Keratinocyte (primary cell): ENCODE measurements at regions not wholly inside any gene's neighbourhood (a gene's known extent, or its start where the extent isn't known, plus 50 kb on each side); places are given as distances from the start of the nearest gene placed in this dataset.

ENCODE experiments used
- DNase-seq: peaks from one replicate; pipeline ENCODE4 v3.0.0-alpha.2; 2011; ENCODE audit warnings: low read depth, missing footprints, low spot score
- FAIRE-seq: peaks from 2 replicates; lab custom pipeline; 2011; peaks lifted over from hg19 to GRCh38; lab: Jason Lieb, UNC
- H2AFZ ChIP-seq: 2 replicates; pipeline ENCODE4 v1.6.0; 2012; ENCODE audit warnings: low read length, control low read depth, inconsistent platforms; ENCODE audit not compliant: control insufficient read depth
- H3K27ac ChIP-seq: 2 replicates; pipeline ENCODE4 v1.5.1; 2011; ENCODE audit warnings: low read length; ENCODE audit not compliant: control insufficient read depth, insufficient read depth
- H3K27me3 ChIP-seq: 3 replicates; pipeline ENCODE4 v1.6.0; 2011; ENCODE audit warnings: low read length; ENCODE audit not compliant: control insufficient read depth, insufficient read depth; ENCODE audit errors: extremely low read depth
- H3K36me3 ChIP-seq, 2 experiments: 2 replicates in 1 of 2; 3 replicates in 1 of 2; pipeline ENCODE4 v1.5.1; 2011; ENCODE audit warnings: low read length in 2 of 2, mild to moderate bottlenecking in 1 of 2; ENCODE audit not compliant: control insufficient read depth in 2 of 2, insufficient read depth in 2 of 2; ENCODE audit errors: extremely low read depth in 1 of 2
- H3K4me1 ChIP-seq: 3 replicates; pipeline ENCODE4 v1.5.1; 2011; ENCODE audit warnings: low read length; ENCODE audit not compliant: control insufficient read depth, insufficient read depth; ENCODE audit errors: extremely low read depth
- H3K4me2 ChIP-seq: 3 replicates; pipeline ENCODE4 v1.6.0; 2011; ENCODE audit warnings: low read depth, low read length; ENCODE audit not compliant: control insufficient read depth, insufficient read depth; ENCODE audit errors: extremely low read depth
- H3K4me3 ChIP-seq, 3 experiments: fragments of 200-600 bp in 1 of 3; sonication (generic) in 1 of 3; 2 replicates in 2 of 3; 3 replicates in 1 of 3; pipeline ENCODE4 v1.5.1; 2011 to 2016; ENCODE audit warnings: low read length in 3 of 3, mild to moderate bottlenecking in 3 of 3, control low read depth in 2 of 3, inconsistent platforms in 1 of 3, low read depth in 1 of 3, mixed read lengths in 1 of 3, mixed run types in 1 of 3, moderate library complexity in 1 of 3; ENCODE audit not compliant: control insufficient read depth in 2 of 3, insufficient read depth in 2 of 3; ENCODE audit errors: extremely low read depth in 1 of 3
- H3K79me2 ChIP-seq: 2 replicates; pipeline ENCODE4 v1.6.0; 2012; ENCODE audit warnings: low read length; ENCODE audit not compliant: control insufficient read depth, insufficient read depth
- H3K9ac ChIP-seq: 3 replicates; pipeline ENCODE4 v1.6.0; 2011; ENCODE audit warnings: low read length; ENCODE audit not compliant: control insufficient read depth, insufficient read depth; ENCODE audit errors: extremely low read depth
- H3K9me1 ChIP-seq: 3 replicates; pipeline ENCODE4 v1.6.0; 2011; ENCODE audit warnings: low read length; ENCODE audit not compliant: control insufficient read depth, insufficient read depth; ENCODE audit errors: extremely low read depth
- H3K9me3 ChIP-seq: 2 replicates; pipeline ENCODE4 v1.5.1; 2012; ENCODE audit warnings: low read depth, low read length; ENCODE audit not compliant: control insufficient read depth
- H4K20me1 ChIP-seq: 3 replicates; pipeline ENCODE4 v1.6.0; 2011; ENCODE audit warnings: low read length; ENCODE audit not compliant: control insufficient read depth, insufficient read depth; ENCODE audit errors: extremely low read depth
- EZH2 ChIP-seq: IDR thresholded peaks from one replicate; pipeline ENCODE4 v1.6.1; 2012; ENCODE audit warnings: inconsistent platforms, mild to moderate bottlenecking, low read length, moderate library complexity
- dilution Hi-C: fragments of 300-500 bp; cut with MboI; formaldehyde crosslinking; loops from one replicate; pipeline ENCODE4 v1.7.0; 2020; ENCODE audit warnings: low sequenced_read_pairs; ENCODE audit not compliant: extremely low pct_ligation_motif_present
- TF ChIP-seq, protein P1 (sequence below), 3 experiments: IDR thresholded peaks in 1 of 3; conservative IDR thresholded peaks in 1 of 3; optimal IDR thresholded peaks in 1 of 3; 2 replicates in 2 of 3; 3 replicates in 1 of 3; pipeline versions ENCODE3 to v1.5.1; 2011; ENCODE audit warnings: low read length in 3 of 3, mild to moderate bottlenecking in 3 of 3, moderate library complexity in 2 of 3, control low read depth in 1 of 3, inconsistent platforms in 1 of 3; ENCODE audit not compliant: insufficient read depth in 2 of 3; ENCODE audit errors: extremely low read depth in 1 of 3

DNA sequence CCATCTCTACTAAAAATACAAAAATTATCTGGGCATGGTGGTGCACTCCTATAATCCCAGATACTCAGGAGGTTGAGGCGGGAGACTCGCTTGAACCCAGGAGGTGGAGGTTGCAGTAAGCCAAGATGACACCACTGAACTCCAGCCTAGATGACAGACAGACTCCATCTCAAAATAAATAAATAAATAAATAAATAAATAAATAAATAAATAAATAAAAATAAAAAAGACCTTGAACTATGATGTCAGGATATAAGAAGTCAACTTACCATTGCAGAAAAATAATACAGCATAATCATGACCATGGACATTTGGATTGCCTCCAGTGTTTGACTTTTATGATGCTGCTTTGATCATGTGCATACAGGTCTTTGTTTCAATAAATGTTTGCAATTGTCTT is 484.3 kb upstream of the ROBO1 start:
- dilution Hi-C loops: no loop called here
- no peak for TF ChIP-seq EZH2
- TF ChIP-seq, protein P1, sequence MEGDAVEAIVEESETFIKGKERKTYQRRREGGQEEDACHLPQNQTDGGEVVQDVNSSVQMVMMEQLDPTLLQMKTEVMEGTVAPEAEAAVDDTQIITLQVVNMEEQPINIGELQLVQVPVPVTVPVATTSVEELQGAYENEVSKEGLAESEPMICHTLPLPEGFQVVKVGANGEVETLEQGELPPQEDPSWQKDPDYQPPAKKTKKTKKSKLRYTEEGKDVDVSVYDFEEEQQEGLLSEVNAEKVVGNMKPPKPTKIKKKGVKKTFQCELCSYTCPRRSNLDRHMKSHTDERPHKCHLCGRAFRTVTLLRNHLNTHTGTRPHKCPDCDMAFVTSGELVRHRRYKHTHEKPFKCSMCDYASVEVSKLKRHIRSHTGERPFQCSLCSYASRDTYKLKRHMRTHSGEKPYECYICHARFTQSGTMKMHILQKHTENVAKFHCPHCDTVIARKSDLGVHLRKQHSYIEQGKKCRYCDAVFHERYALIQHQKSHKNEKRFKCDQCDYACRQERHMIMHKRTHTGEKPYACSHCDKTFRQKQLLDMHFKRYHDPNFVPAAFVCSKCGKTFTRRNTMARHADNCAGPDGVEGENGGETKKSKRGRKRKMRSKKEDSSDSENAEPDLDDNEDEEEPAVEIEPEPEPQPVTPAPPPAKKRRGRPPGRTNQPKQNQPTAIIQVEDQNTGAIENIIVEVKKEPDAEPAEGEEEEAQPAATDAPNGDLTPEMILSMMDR (optimal IDR thresholded peaks at IDR 0.05 in 1 of 3, IDR thresholded peaks at IDR 0.05 in 1 of 3, conservative IDR thresholded peaks at IDR 0.05 in 1 of 3; ENCODE audit: extremely low read depth in 1 of 3, insufficient read depth in 2 of 3, low read length in 3 of 3): no peak
- no peaks in the 10 kb centered on the region for H3K9me1 ChIP-seq
- H3K27ac ChIP-seq: no peak overlapping the region
- DNase-seq: no peak
- no peaks in the 10 kb centered on the region for H3K27me3 ChIP-seq
- no peaks in the 10 kb centered on the region for H3K36me3 ChIP-seq
- H3K9ac ChIP-seq: no peak overlapping the region
- no peak overlapping the region for H3K4me3 ChIP-seq
- no peak overlapping the region for H3K4me2 ChIP-seq
- H4K20me1 ChIP-seq: no peaks in the 10 kb centered on the region
- no peak overlapping the region for H2AFZ ChIP-seq
- no peaks in the 10 kb centered on the region for H3K4me1 ChIP-seq
- H3K79me2 ChIP-seq: no peaks in the 10 kb centered on the region
- no peaks in the 10 kb centered on the region for H3K9me3 ChIP-seq
- FAIRE-seq: no peak

DNA sequence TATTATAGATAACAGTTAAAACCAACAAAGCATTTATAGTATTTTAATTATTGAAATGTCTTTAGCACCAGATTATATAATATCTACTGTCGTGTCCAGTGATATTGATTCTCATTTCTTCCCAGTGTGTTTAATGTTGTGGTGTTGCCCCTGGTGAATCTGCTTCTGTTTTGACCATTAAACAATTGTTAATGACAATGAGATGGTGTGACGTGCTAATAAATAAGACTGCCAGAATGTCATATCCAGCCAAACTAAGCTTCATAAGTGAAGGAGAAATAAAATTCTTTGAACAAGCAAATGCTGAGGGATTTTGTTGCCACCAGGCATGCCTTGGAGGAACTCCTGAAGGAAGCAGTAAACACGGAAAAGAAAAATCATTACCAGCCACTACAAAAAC is 480.0 kb upstream of the ROBO1 start:
- Histone ChIP-seq H3K4me3 (no peak overlapping the region), H3K36me3 (no peaks in the 10 kb centered on the region), H4K20me1 (no peaks in the 10 kb centered on the region), H3K27ac (no peak overlapping the region), H3K4me1 (no peaks in the 10 kb centered on the region), H3K9me1 (no peaks in the 10 kb centered on the region), H3K4me2 (no peak overlapping the region), H3K9ac (no peak overlapping the region), H2AFZ (no peak overlapping the region), H3K27me3 (no peaks in the 10 kb centered on the region), H3K9me3 (no peaks in the 10 kb centered on the region), H3K79me2 (no peaks in the 10 kb centered on the region)
- dilution Hi-C loops: no loop called here
- no peak for TF ChIP-seq EZH2
- TF ChIP-seq, protein P1 (optimal IDR thresholded peaks at IDR 0.05 in 1 of 3, IDR thresholded peaks at IDR 0.05 in 1 of 3, conservative IDR thresholded peaks at IDR 0.05 in 1 of 3; ENCODE audit: extremely low read depth in 1 of 3, insufficient read depth in 2 of 3, low read length in 3 of 3): no peak
- DNase-seq (no peak), FAIRE-seq (no peak)
